ENCODE measurements at regions not wholly inside any gene's neighbourhood (a gene's known extent, or its start where the extent isn't known, plus 50 kb on each side); places are given as distances from the start of the nearest gene placed in this dataset.

GRCh38 chr4:62791386-62791785 is 1591.3 kb downstream of the ADGRL3 start:
- no peak for TF ChIP-seq CTCF (IDR thresholded peaks at IDR 0.05; ENCODE audit: low read length)
- TF ChIP-seq EZH2phosphoT487 (IDR thresholded peaks at IDR 0.05; ENCODE audit: low read length): no peak
- TF ChIP-seq EZH2 (optimal IDR thresholded peaks at IDR 0.05; ENCODE audit: low read depth, low read length): no peak
